Activated naive CD8-positive, alpha-beta T cell treated with anti-CD3 and anti-CD28 coated beads, Interleukin-2, amount 10 ng/mL, durations not matched to agents 7 days and 5 days (primary cell): ENCODE measurements at regions not wholly inside any gene's neighbourhood (a gene's known extent, or its start where the extent isn't known, plus 50 kb on each side); places are given as distances from the start of the nearest gene placed in this dataset.
"Not testable (repeated sequence)": the region's sequence is repeated elsewhere in the genome, so short reads cannot be mapped to it uniquely, and the experiment has no call there.

Source experiments
- ATAC-seq: fragments of 150-1000 bp; cut with Tn5 transposase; one replicate; pipeline ENCODE4 v1.10.0; 2021; ENCODE audit warnings: low read depth, moderate library complexity
- POLR2A ChIA-PET: fragments of 350-600 bp; sonication (Branson Sonifier 250); formaldehyde crosslinking; loops from one replicate; lab custom pipeline; 2021; ENCODE audit warnings: antibody characterized with exemption; lab: Charles Lee
- DNase-seq: peaks from one replicate; pipeline ENCODE4 v3.0.0; 2021
- H3K27ac Mint-ChIP-seq: one replicate; pipeline ENCODE4 v1.8.0; 2022; ENCODE audit warnings: mild to moderate bottlenecking, mixed read lengths
- H3K27me3 Mint-ChIP-seq: one replicate; pipeline ENCODE4 v1.8.0; 2022; ENCODE audit warnings: mild to moderate bottlenecking, moderate library complexity, mixed read lengths
- H3K36me3 Mint-ChIP-seq: one replicate; pipeline ENCODE4 v1.8.0; 2021; ENCODE audit warnings: mild to moderate bottlenecking, mixed read lengths
- H3K4me1 Mint-ChIP-seq: one replicate; pipeline ENCODE4 v1.8.0; 2021; ENCODE audit warnings: mixed read lengths
- H3K4me3 Mint-ChIP-seq: one replicate; pipeline ENCODE4 v1.8.0; 2022; ENCODE audit warnings: mild to moderate bottlenecking, moderate library complexity, mixed read lengths
- H3K9me3 Mint-ChIP-seq: one replicate; pipeline ENCODE4 v1.8.0; 2021; ENCODE audit warnings: mixed read lengths

DNA sequence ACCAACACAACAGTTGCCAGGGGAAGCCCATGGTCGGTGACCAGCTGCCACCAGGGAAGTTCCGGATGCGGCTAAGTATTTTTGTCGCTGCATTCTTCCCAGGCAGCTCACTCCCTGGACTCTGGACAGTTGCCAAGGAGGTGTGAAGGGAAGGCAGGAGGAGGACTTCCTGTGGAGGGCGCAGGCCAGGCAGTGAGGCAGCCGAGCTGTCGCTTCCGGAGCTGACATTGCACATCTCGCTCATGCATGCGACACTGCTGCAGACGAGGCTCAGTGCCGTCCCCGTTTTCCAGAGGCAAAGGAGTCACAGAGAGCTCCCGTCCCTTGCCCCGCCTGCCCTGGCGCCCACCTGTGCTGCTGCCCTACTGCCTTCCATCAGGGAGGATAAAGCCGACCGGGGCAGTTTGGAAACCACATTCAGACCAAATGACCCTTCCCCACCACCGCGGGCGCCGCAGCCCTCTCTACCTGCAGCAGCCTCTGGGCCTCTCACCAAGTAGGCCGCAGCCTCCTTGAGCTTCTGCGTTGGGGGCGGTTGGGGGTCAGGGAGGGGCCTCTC is 81.4 kb downstream of the NENF start:
- peak; percentile 50 for ATAC-seq

GRCh38 chr1:212514782-212515181 is 82.1 kb downstream of the NENF start:
- no peak for ATAC-seq
- POLR2A ChIA-PET, result interaction anchor here (0.9 to 1.2 kb wide), 2 partner anchors 12 to 17 kb away, joined by 3 read pairs; no protein-coding TSS in a partner anchor
- Mint-ChIP-seq H3K27me3 (peaks cover 69% of the 10 kb centered on the region), H3K4me3 (no peak overlapping the region), H3K9me3 (no peaks in the 10 kb centered on the region), H3K36me3 (no peaks in the 10 kb centered on the region), H3K4me1 (peaks cover 2% of the 10 kb centered on the region), H3K27ac (no peak overlapping the region)
- DNase-seq, result no peak

More for the DNA sequence above, 81.4 kb downstream of the NENF start:
- POLR2A ChIA-PET, result interaction anchor here (1.2 kb wide), 1 partner anchor 16 kb away, joined by 3 read pairs; no protein-coding TSS in a partner anchor
- H3K27me3 Mint-ChIP-seq, result peaks cover 69% of the 10 kb centered on the region
- DNase-seq, result peak; percentile 40
- H3K27ac Mint-ChIP-seq, result no peak overlapping the region
- peaks cover 2% of the 10 kb centered on the region for H3K4me1 Mint-ChIP-seq
- H3K4me3 Mint-ChIP-seq, result no peak overlapping the region
- H3K9me3 Mint-ChIP-seq, result no peaks in the 10 kb centered on the region
- no peaks in the 10 kb centered on the region for H3K36me3 Mint-ChIP-seq

- peaks cover 2% of the 10 kb centered on the region for H3K4me1 Mint-ChIP-seq
- H3K36me3 Mint-ChIP-seq, result no peaks in the 10 kb centered on the region
- H3K4me3 Mint-ChIP-seq, result no peak overlapping the region
- H3K9me3 Mint-ChIP-seq, result no peaks in the 10 kb centered on the region
- no peak overlapping the region for H3K27ac Mint-ChIP-seq
- peaks cover 66% of the 10 kb centered on the region for H3K27me3 Mint-ChIP-seq
- POLR2A ChIA-PET, result interaction anchor here (0.9 kb wide), 1 partner anchor 13 kb away, joined by 3 read pairs; no protein-coding TSS in a partner anchor
- ATAC-seq, result no peak
- no peak for DNase-seq
Observed at GRCh38 chr1:212515329-212515760, 82.6 kb downstream of the NENF start.

- H3K9me3 Mint-ChIP-seq, POLR2A ChIA-PET, H3K27ac Mint-ChIP-seq, ATAC-seq, DNase-seq, H3K4me3 Mint-ChIP-seq, H3K36me3 Mint-ChIP-seq, H3K4me1 Mint-ChIP-seq: not testable (repeated sequence)
- H3K27me3 Mint-ChIP-seq, result peaks cover 61% of the 10 kb centered on the region
Observed at GRCh38 chr1:212516012-212516411, 83.3 kb downstream of the NENF start.

- H3K27me3 Mint-ChIP-seq, result peaks cover 49% of the 10 kb centered on the region
- DNase-seq, result no peak
- no peak for ATAC-seq
- POLR2A ChIA-PET, result no interaction called here
- H3K27ac Mint-ChIP-seq, result no peak overlapping the region
- no peaks in the 10 kb centered on the region for H3K9me3 Mint-ChIP-seq
- no peaks in the 10 kb centered on the region for H3K36me3 Mint-ChIP-seq
- peaks cover 2% of the 10 kb centered on the region for H3K4me1 Mint-ChIP-seq
- H3K4me3 Mint-ChIP-seq, result no peak overlapping the region
Observed at GRCh38 chr1:212518188-212519054, 85.7 kb downstream of the NENF start.

- peaks cover 2% of the 10 kb centered on the region for H3K4me1 Mint-ChIP-seq
- DNase-seq, result no peak
- no peak overlapping the region for H3K4me3 Mint-ChIP-seq
- no peaks in the 10 kb centered on the region for H3K36me3 Mint-ChIP-seq
- peaks cover 47% of the 10 kb centered on the region for H3K27me3 Mint-ChIP-seq
- no peak overlapping the region for H3K27ac Mint-ChIP-seq
- POLR2A ChIA-PET, result no interaction called here
- no peak for ATAC-seq
- H3K9me3 Mint-ChIP-seq, result no peaks in the 10 kb centered on the region
Observed at GRCh38 chr1:212519131-212519530, 86.4 kb downstream of the NENF start.

GRCh38 chr1:212520299-212520698 is 87.6 kb downstream of the NENF start:
- Mint-ChIP-seq H3K9me3 (no peaks in the 10 kb centered on the region), H3K4me1 (no peaks in the 10 kb centered on the region), H3K4me3 (no peak overlapping the region), H3K27me3 (peaks cover 44% of the 10 kb centered on the region), H3K36me3 (no peaks in the 10 kb centered on the region), H3K27ac (no peak overlapping the region)
- ATAC-seq (no peak), DNase-seq (no peak)
- POLR2A ChIA-PET, result no interaction called here

DNA sequence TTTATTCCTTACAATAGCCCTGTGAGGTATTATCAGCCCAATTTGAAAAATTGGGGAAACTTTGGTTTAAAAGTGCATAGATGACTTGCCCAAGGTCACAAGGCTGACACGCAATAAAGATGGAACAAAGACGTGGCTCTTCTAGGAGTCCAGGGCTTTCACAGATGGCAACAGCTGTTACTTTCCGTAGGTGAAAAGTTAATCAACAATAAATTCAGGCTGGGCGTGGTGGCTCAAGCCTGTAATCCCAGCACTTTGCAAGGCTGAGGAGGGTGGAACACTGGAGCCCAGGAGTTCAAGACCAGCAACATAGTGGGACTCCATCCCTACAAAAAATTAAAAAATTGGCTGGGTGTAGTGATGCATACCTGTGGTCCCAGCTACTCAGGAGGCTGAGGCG is 87.8 kb upstream of the ATF3 start:
- H3K27me3 Mint-ChIP-seq, result peaks cover 42% of the 10 kb centered on the region
- ATAC-seq, result no peak
- POLR2A ChIA-PET, result no interaction called here

GRCh38 chr1:212525479-212526110 is 83.0 kb upstream of the ATF3 start:
- Mint-ChIP-seq H3K4me1 (no peaks in the 10 kb centered on the region), H3K4me3 (no peak overlapping the region), H3K9me3 (no peaks in the 10 kb centered on the region), H3K27me3 (peaks cover 35% of the 10 kb centered on the region), H3K36me3 (no peaks in the 10 kb centered on the region), H3K27ac (no peak overlapping the region)
- ATAC-seq (no peak), DNase-seq (no peak)
- POLR2A ChIA-PET, result no interaction called here

More for the DNA sequence above, 87.8 kb upstream of the ATF3 start:
- H3K9me3 Mint-ChIP-seq, result no peaks in the 10 kb centered on the region
- no peak for DNase-seq
- no peak overlapping the region for H3K4me3 Mint-ChIP-seq
- no peaks in the 10 kb centered on the region for H3K36me3 Mint-ChIP-seq
- H3K4me1 Mint-ChIP-seq, result no peaks in the 10 kb centered on the region
- no peak overlapping the region for H3K27ac Mint-ChIP-seq

GRCh38 chr1:212526111-212526491 is 82.5 kb upstream of the ATF3 start:
- no peak overlapping the region for H3K27ac Mint-ChIP-seq
- no peaks in the 10 kb centered on the region for H3K4me1 Mint-ChIP-seq
- H3K36me3 Mint-ChIP-seq, result no peaks in the 10 kb centered on the region

DNA sequence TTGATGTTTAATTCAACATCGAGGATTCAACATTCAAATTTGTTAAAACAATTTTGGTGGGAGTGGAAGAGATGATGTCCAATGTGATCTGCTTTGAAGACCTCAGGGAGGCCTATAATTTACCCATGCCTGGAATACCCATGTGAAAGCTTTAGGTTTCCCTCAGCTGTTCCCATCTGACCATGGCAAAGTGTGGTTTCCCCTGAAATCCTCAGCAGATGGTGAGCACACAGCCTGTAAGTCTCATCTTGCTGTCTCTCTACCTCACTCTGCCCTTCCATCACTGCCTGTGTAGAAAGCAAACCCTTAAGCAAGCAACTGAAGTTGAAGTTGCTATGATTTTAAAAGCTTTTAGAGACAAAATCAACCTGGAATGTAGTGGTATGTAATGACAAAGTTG is 80.1 kb upstream of the ATF3 start:
- Mint-ChIP-seq H3K9me3 (no peaks in the 10 kb centered on the region), H3K27ac (no peak overlapping the region), H3K4me1 (peaks cover under 1% of the 10 kb centered on the region), H3K27me3 (peaks cover 40% of the 10 kb centered on the region), H3K36me3 (no peaks in the 10 kb centered on the region), H3K4me3 (no peak overlapping the region)
- DNase-seq (no peak), ATAC-seq (no peak)
- POLR2A ChIA-PET, result no interaction called here

More at GRCh38 chr1:212526111-212526491, 82.5 kb upstream of the ATF3 start:
- H3K27me3 Mint-ChIP-seq, result peaks cover 40% of the 10 kb centered on the region
- POLR2A ChIA-PET, result no interaction called here
- H3K9me3 Mint-ChIP-seq, result no peaks in the 10 kb centered on the region
- no peak overlapping the region for H3K4me3 Mint-ChIP-seq
- ATAC-seq (no peak), DNase-seq (no peak)

GRCh38 chr1:212529211-212529741 is 79.3 kb upstream of the ATF3 start:
- POLR2A ChIA-PET, result no interaction called here
- peaks cover 2% of the 10 kb centered on the region for H3K9me3 Mint-ChIP-seq
- H3K36me3 Mint-ChIP-seq, result no peaks in the 10 kb centered on the region
- H3K27ac Mint-ChIP-seq, result no peak overlapping the region
- H3K27me3 Mint-ChIP-seq, result peaks cover 39% of the 10 kb centered on the region
- DNase-seq (no peak), ATAC-seq (no peak)
- no peak overlapping the region for H3K4me3 Mint-ChIP-seq
- H3K4me1 Mint-ChIP-seq, result peaks cover 2% of the 10 kb centered on the region

DNA sequence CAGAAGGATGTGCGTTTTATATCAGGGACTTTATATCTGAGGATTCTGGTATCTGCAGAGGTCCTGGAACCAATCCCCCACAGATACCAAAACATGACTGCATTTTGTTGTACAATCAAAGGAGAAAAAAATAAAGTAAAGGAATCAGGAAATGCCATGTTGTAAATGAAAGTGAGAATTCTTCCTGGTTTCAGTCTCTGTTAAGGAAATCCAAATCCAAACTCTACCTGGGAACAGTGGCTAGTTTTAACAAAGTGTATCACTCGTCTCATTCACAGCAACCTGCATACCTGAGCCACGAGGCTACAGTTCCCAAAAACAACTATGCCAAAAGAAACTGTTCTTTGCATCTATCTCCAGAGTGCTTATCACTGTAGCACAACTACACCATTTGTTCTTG is 77.3 kb upstream of the ATF3 start:
- POLR2A ChIA-PET, result no interaction called here

More for the DNA sequence above, 77.3 kb upstream of the ATF3 start:
- H3K4me1 Mint-ChIP-seq, result peaks cover 2% of the 10 kb centered on the region
- H3K27ac Mint-ChIP-seq, result no peak overlapping the region
- ATAC-seq, result no peak
- H3K27me3 Mint-ChIP-seq, result peaks cover 49% of the 10 kb centered on the region
- H3K4me3 Mint-ChIP-seq, result no peak overlapping the region
- peaks cover 2% of the 10 kb centered on the region for H3K36me3 Mint-ChIP-seq
- H3K9me3 Mint-ChIP-seq, result peaks cover 3% of the 10 kb centered on the region
- DNase-seq, result no peak
